Dendritic cell treated with granulocyte-macrophage colony-stimulating factor and Interleukin-4, amounts not matched to agents 40 ng/mL and 50 ng/mL, for 4 days (primary cell): ENCODE measurements at regions not wholly inside any gene's neighbourhood (a gene's known extent, or its start where the extent isn't known, plus 50 kb on each side); places are given as distances from the start of the nearest gene placed in this dataset.

Experiments used
- H3K27ac Mint-ChIP-seq: one replicate; pipeline ENCODE4 v1.8.0; 2022; ENCODE audit warnings: mild to moderate bottlenecking, mixed read lengths
- H3K27me3 Mint-ChIP-seq: one replicate; pipeline ENCODE4 v1.8.0; 2022; ENCODE audit warnings: mild to moderate bottlenecking, mixed read lengths
- H3K36me3 Mint-ChIP-seq: one replicate; pipeline ENCODE4 v1.8.0; 2022; ENCODE audit warnings: low read depth, mixed read lengths
- H3K4me1 Mint-ChIP-seq: one replicate; pipeline ENCODE4 v1.8.0; 2022; ENCODE audit warnings: low read depth, mixed read lengths
- H3K4me3 Mint-ChIP-seq: one replicate; pipeline ENCODE4 v1.8.0; 2022; ENCODE audit warnings: mild to moderate bottlenecking, moderate library complexity, mixed read lengths
- H3K9me3 Mint-ChIP-seq: one replicate; pipeline ENCODE4 v1.8.0; 2022; ENCODE audit warnings: mixed read lengths
- intact Hi-C: fragments of 100-400 bp; cut with micrococcal nuclease; formaldehyde crosslinking; loops from one replicate; pipeline ENCODE4 v1.15.0; 2022

DNA sequence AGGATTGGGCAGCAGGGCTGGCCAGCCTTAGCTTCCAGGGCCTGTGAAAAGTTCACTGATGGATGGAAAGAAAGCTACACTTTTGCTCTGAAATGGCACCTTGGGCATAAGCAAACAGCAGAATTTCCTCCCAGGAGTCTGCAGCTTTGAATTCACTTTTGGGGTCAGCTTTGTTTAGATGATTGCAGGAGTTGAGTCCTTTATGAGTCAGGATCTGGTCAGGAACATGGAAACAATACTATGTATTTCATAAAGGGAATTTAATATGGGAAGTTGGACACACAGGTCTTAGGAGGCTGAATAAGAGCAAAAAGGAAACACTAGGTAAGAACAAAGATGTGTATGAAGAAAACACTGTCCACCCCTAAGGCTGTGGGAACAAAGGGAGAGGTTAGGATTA is 345.3 kb downstream of the TSN start:
- Mint-ChIP-seq H3K36me3 (no peaks in the 10 kb centered on the region), H3K27ac (no peak overlapping the region), H3K9me3 (no peaks in the 10 kb centered on the region), H3K4me1 (no peaks in the 10 kb centered on the region), H3K27me3 (no peaks in the 10 kb centered on the region), H3K4me3 (no peak overlapping the region)
- intact Hi-C loops: no loop called here

DNA sequence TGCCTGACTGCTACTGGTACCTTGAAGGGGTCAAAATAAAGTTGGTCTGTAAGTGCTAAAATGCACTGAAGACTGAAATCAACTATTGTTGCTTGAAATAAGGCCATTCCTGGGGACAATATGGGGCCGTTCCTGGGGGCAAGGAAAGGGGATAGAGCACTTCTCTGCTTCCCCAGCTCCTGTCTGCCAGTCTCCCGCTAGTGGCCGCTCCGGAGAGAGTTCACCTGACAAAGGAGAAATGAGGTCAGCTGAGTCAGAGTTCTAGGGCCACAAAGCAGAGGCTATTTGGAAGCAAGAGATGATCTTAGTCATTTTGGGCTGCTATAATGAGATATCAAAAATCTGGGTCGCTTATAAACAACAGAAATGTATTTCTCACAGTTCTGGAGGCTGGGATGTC is 345.9 kb downstream of the TSN start:
- Mint-ChIP-seq H3K27me3 (no peaks in the 10 kb centered on the region), H3K9me3 (no peaks in the 10 kb centered on the region), H3K36me3 (no peaks in the 10 kb centered on the region), H3K4me3 (no peak overlapping the region), H3K27ac (no peak overlapping the region), H3K4me1 (no peaks in the 10 kb centered on the region)
- intact Hi-C loops: no loop called here

DNA sequence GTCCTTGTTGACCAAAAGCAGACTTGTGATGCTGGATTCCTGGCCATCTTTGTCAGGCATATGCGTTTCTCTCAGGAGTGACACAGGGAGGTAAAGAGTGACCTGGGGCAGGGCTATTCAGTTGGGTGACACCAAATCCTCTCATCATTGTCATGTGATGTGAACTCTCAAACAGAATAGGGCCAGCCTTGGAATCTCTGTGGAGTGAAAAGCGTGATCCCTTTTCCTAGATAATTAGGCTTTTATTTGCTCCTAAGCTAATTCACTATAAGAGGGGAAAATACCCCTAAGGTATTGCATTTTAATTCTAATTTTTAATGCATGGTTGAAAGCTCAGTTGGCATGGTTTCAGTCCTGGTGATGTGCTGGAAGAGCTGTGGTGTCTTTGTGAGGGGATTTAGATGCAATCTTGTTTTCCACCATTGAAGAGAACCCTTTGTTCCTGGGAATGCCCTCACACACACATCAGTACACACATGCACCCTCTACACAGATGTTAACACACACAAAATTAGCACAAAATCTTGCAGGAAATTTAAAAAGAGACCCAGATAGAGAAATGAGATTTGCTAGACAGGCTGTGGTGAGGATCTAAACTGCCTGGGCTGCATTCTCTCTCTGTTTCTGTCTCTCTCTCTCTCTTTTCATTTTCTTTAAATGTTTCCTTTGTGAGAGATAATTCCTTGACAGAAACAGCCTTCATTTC is 349.9 kb downstream of the TSN start:
- H3K27me3 Mint-ChIP-seq: no peaks in the 10 kb centered on the region
- no peaks in the 10 kb centered on the region for H3K4me1 Mint-ChIP-seq
- no peak overlapping the region for H3K27ac Mint-ChIP-seq
- no peaks in the 10 kb centered on the region for H3K9me3 Mint-ChIP-seq
- intact Hi-C loops: no loop called here
- H3K36me3 Mint-ChIP-seq: no peaks in the 10 kb centered on the region
- H3K4me3 Mint-ChIP-seq: no peak overlapping the region

DNA sequence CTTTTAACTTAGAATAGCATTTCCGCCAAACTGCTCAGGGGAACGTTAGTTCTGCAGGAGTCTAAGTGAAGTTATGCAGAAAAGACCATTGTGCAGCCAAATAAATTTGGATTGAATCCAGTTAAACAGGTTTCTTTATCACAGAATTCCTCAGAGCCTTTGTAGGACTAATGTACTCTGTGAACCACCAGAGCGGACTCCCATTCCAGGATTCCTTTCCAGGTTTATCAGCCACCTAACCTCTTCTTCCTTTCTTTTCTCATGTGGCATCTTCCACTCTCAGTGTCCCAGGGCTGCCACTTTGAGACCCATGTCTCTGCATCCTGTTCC is 350.4 kb downstream of the TSN start:
- H3K27ac Mint-ChIP-seq: no peak overlapping the region
- no peaks in the 10 kb centered on the region for H3K4me1 Mint-ChIP-seq
- no peak overlapping the region for H3K4me3 Mint-ChIP-seq
- H3K27me3 Mint-ChIP-seq: no peaks in the 10 kb centered on the region
- no peaks in the 10 kb centered on the region for H3K36me3 Mint-ChIP-seq
- H3K9me3 Mint-ChIP-seq: no peaks in the 10 kb centered on the region
- intact Hi-C loops: no loop called here

DNA sequence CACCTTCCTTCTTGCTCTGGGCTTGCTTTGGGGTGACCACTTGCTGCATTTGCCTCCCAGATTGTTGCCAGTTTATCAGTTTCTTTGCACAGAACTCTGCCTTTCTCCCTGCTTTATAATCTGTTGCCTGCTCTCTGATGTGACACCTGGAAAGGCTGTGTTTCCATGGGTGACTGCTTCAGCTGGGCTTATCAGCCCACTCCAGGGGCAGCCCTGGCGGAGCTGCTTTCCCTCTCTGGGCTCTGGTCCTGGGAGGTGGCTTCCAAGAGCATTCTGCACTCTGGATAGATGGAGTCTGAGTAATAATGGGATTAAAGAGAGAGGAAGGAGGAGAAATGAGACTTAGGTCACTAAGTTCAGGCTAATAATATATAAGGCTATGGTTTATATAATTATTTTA is 352.7 kb downstream of the TSN start:
- intact Hi-C loops: no loop called here
- Mint-ChIP-seq H3K36me3 (no peaks in the 10 kb centered on the region), H3K4me1 (no peaks in the 10 kb centered on the region), H3K4me3 (no peak overlapping the region), H3K9me3 (no peaks in the 10 kb centered on the region), H3K27me3 (no peaks in the 10 kb centered on the region), H3K27ac (no peak overlapping the region)

DNA sequence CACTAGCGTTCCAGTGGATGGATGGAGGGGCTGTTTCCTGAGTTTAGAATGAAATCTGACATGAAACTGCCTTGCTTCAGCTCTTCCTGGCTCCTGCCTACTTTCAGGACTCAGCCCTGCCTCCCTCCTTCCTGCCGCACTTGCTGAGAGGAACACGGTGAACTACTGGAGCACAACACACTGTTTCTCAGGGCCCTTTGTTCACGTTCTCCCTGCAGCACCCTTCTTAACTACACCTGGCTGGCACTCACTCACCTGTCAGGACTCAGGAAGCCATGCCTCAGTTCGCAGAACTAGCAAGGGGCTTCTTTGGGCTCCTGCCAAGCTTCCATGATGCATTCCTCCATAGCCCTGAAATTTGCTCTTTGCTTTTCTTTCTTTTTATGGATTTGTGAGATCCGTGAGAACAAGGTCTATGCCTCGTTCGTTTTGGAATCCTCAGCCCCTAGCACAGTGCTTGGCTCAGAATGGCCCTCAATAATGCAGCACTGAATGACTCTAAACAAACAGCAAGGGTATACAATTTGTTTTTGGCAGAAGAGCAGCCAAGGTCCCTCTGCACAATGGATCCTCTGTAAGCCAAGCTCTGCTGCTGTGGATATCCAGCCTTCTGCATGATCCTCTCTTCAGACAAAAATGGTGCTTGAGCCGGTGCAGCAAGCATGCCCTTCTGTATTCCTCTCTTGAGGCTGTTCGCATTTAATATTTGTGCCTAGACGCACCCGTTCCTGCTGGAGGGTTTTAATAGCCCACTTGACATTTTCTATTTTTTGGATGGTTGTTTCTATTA is 357.0 kb downstream of the TSN start:
- H3K27ac Mint-ChIP-seq: no peak overlapping the region
- H3K4me1 Mint-ChIP-seq: no peaks in the 10 kb centered on the region
- H3K27me3 Mint-ChIP-seq: no peaks in the 10 kb centered on the region
- no peaks in the 10 kb centered on the region for H3K36me3 Mint-ChIP-seq
- H3K9me3 Mint-ChIP-seq: no peaks in the 10 kb centered on the region
- no peak overlapping the region for H3K4me3 Mint-ChIP-seq
- intact Hi-C loops: no loop called here

DNA sequence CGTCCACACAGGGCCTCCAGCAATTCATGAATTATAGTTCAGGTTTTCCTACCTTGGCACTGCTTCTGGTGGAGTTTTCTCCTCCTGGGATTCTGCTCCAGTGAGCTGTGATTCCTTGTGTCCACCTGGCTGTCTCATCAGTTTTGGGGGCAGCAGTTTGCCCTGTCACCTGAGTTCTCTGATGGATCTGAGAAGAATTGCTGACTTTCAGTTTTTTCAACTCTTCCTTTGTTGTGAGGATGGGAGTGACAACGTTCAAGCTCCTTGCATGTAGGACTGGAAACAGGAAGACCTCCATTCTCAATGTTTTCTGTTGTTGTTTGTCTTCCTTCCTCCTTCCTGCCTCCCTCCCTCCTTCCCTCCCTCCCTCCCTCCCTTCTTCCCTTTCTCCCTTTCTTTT is 359.0 kb downstream of the TSN start:
- H3K4me1 Mint-ChIP-seq: no peaks in the 10 kb centered on the region
- intact Hi-C loops: no loop called here
- H3K36me3 Mint-ChIP-seq: no peaks in the 10 kb centered on the region
- no peak overlapping the region for H3K27ac Mint-ChIP-seq
- no peak overlapping the region for H3K4me3 Mint-ChIP-seq
- H3K9me3 Mint-ChIP-seq: no peaks in the 10 kb centered on the region
- no peaks in the 10 kb centered on the region for H3K27me3 Mint-ChIP-seq

DNA sequence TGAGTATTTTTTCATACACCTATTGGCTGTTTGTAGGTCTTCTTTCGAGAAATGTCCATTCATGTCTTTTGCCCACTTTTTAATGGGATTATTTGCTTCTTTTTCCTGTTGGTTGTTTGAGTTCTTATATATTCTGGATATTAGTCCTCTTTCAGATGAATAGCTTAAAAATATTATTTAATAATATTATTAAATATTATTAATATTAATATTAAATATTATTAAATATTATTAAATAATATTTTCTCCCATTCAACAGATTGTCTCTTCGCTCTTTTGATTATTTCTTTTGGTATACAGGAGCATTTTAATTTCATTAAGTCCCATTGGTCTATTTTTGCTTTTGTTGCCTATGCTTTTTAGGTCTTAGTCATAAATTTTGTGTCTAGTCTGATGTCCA is 361.9 kb downstream of the TSN start:
- H3K9me3 Mint-ChIP-seq: peaks cover 16% of the 10 kb centered on the region
- no peak overlapping the region for H3K4me3 Mint-ChIP-seq
- no peaks in the 10 kb centered on the region for H3K36me3 Mint-ChIP-seq
- H3K27me3 Mint-ChIP-seq: no peaks in the 10 kb centered on the region
- H3K4me1 Mint-ChIP-seq: no peaks in the 10 kb centered on the region
- intact Hi-C loops: no loop called here
- no peak overlapping the region for H3K27ac Mint-ChIP-seq

DNA sequence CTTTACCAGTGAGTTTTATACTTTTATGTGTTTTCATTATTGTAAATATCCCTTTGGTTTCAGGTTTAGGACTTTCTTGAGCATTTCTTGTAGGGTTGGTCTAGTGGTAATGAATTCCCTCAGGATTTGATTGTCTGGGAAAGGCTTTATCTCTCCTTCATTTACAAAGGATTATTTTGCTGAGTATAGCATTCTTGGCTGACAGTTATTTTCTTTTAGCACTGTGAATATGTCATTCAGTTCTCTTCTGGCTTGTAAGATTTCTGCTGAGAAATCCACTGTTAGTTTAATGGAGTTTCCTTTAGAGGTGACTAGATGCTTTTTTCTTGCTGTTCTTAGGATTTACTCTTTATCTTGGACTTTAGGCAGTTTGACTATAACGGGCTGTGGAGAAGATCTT is 373.9 kb downstream of the TSN start:
- H3K27ac Mint-ChIP-seq: no peak overlapping the region
- peaks cover 58% of the 10 kb centered on the region for H3K9me3 Mint-ChIP-seq
- no peaks in the 10 kb centered on the region for H3K27me3 Mint-ChIP-seq
- H3K36me3 Mint-ChIP-seq: no peaks in the 10 kb centered on the region
- intact Hi-C loops: no loop called here
- no peaks in the 10 kb centered on the region for H3K4me1 Mint-ChIP-seq
- no peak overlapping the region for H3K4me3 Mint-ChIP-seq

DNA sequence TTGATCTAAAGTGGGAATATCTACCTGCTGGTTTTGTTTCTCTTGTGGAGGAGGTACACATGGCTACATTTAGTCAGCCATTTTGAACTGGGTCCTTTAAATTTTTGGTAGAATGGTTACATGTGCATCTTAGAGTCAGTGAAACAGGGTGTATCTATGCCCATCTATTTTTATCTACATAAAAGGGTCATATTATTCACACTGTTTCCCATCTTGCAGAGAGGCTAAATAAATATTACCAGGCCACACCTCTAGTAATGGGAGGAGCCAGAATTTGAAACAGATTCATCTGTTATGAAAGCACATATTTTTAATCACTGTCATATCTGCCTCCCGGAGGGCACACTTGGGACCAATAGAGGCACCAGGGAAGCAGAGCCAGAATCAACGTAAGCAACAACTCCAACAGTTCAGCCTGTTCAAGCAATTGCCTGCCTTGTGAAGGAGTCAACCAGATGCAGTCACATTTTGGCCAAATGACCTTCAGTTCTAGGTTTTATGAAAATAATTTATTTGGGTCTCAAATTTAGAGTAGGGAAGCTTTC is 376.8 kb downstream of the TSN start:
- Mint-ChIP-seq H3K36me3 (no peaks in the 10 kb centered on the region), H3K4me1 (no peaks in the 10 kb centered on the region), H3K9me3 (peaks cover 36% of the 10 kb centered on the region), H3K4me3 (no peak overlapping the region), H3K27me3 (peaks cover 3% of the 10 kb centered on the region), H3K27ac (no peak overlapping the region)
- intact Hi-C loops: no loop called here

DNA sequence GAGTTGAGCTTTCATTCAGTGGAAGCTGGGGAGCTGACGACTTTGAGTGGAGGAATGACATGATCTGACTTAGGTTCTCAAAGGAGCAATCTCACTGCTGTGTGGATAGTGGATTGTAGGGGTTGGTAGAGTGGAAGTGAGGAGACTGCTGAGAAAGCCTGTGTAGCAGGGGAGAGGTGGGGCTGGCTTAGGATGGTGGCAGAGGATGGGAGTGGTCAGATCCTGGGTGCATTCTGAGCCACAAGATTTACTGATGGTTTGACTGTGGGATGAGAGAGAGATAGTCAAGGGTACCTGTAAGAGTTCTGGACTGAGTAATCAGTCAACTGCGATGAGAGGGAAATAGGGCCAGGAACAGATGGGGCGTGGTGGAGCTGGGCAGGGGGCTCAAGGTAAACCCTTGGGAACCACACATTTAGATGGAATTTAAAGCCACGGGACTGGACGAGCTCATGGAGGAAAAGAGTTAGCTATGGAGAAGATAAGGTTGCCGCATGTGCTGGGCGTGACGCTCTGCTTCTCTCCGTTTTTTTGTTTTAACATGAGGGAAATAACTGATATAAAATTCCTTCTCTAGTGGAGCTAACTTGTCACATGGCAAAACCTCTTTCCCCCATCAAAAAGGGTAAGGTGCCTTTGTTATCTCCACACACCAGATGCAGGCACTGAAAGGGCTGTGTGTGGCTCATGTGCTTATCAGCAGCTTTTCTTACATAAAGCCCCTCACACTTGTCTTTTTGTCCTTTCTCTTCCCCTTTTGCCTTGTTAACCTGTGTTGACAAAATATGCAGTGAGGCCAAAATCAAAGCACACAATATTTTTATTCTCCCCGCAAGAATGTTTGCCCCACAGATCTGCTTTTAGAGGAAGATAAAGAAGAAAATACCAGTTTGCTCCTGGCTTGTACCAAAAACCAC is 379.8 kb downstream of the TSN start:
- Mint-ChIP-seq H3K9me3 (peaks cover 9% of the 10 kb centered on the region), H3K27me3 (peaks cover 3% of the 10 kb centered on the region), H3K4me3 (no peak overlapping the region), H3K4me1 (no peaks in the 10 kb centered on the region), H3K27ac (no peak overlapping the region), H3K36me3 (no peaks in the 10 kb centered on the region)
- intact Hi-C loops: no loop called here

DNA sequence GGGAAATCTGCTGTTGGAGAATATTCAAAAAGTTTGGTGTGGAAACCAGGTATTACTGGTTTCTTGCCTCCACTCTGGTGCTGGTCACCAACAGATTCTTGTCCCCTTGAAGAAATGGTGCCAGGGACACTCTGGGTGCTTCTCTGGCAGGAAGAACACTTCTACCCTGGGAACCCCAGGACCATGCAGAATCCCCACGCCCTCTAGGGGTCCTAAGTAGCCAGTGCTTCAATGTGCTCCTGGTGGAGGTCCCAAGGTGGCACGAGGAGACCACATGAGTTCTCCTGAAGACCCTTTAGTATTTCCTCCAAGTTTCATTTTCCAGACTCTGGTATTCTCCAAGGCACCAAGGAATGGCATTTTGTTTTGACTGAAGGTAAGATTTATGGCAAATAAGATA is 380.6 kb downstream of the TSN start:
- intact Hi-C loops: no loop called here

DNA sequence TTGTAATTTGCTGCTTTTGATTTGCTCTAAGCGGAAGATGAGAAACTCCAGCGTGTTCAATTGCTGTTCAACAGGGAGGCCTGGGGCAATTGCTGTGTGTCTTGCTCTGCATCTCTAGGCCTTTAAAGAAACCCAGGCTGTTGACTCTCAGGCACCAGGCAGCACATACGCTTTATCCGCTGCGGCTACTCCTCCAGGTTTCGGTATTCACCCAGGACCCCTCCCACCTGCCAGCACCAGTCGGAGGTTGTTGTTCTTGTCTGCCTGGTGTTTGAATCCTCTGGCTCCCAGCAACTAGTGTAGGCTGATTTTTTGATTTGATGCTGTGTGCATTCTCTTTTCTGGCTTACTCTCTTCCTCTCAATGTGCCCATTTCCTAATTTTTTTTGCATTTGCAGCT is 383.1 kb downstream of the TSN start:
- Mint-ChIP-seq H3K4me3 (no peak overlapping the region), H3K9me3 (no peaks in the 10 kb centered on the region), H3K27ac (no peak overlapping the region), H3K27me3 (peaks cover 3% of the 10 kb centered on the region), H3K4me1 (no peaks in the 10 kb centered on the region), H3K36me3 (no peaks in the 10 kb centered on the region)
- intact Hi-C loops: no loop called here

More for the DNA sequence above, 380.6 kb downstream of the TSN start:
- Mint-ChIP-seq H3K27ac (no peak overlapping the region), H3K27me3 (peaks cover 3% of the 10 kb centered on the region), H3K9me3 (peaks cover 1% of the 10 kb centered on the region), H3K4me1 (no peaks in the 10 kb centered on the region), H3K4me3 (no peak overlapping the region), H3K36me3 (no peaks in the 10 kb centered on the region)
